ENCODE measurements at regions not wholly inside any gene's neighbourhood (a gene's known extent, or its start where the extent isn't known, plus 50 kb on each side); places are given as distances from the start of the nearest gene placed in this dataset.

- no peak for TF ChIP-seq CTCF (IDR thresholded peaks at IDR 0.05; ENCODE audit: low read depth, low read length)
- no peak for DNase-seq (ENCODE audit: low read depth in 2 of 2)
- no peak overlapping the region for H3K4me3 ChIP-seq (replicated peaks in 1 of 2; ENCODE audit: low read depth in 2 of 2, low read length in 2 of 2)
These were observed 985.3 kb upstream of the FAT3 start for GRCh38 chr11:91239359-91239758.

GRCh38 chr11:91231226-91231625 lies 993.4 kb upstream of the FAT3 start:
- no peak for TF ChIP-seq CTCF (IDR thresholded peaks at IDR 0.05; ENCODE audit: low read depth, low read length)
- H3K4me3 ChIP-seq (replicated peaks in 1 of 2; ENCODE audit: low read depth in 2 of 2, low read length in 2 of 2) = no peak overlapping the region
- peak in 1 of 2 donors; percentile 5 for DNase-seq (ENCODE audit: low read depth in 2 of 2)

GRCh38 chr11:91230647-91231046 lies 994.0 kb upstream of the FAT3 start:
- TF ChIP-seq CTCF (IDR thresholded peaks at IDR 0.05; ENCODE audit: low read depth, low read length) = no peak
- H3K4me3 ChIP-seq (replicated peaks in 1 of 2; ENCODE audit: low read depth in 2 of 2, low read length in 2 of 2) = no peak overlapping the region
- DNase-seq (ENCODE audit: low read depth in 2 of 2) = no peak

- no peak for DNase-seq (ENCODE audit: low read depth in 2 of 2)
- no peak for TF ChIP-seq CTCF (IDR thresholded peaks at IDR 0.05; ENCODE audit: low read depth, low read length)
These were observed 1000.0 kb upstream of the CHORDC1 start for GRCh38 chr11:91222830-91223229.

GRCh38 chr11:91220476-91221202 lies 997.8 kb upstream of the CHORDC1 start:
- H3K4me3 ChIP-seq (replicated peaks in 1 of 2; ENCODE audit: low read depth in 2 of 2, low read length in 2 of 2) = no peak overlapping the region
- no peak for TF ChIP-seq CTCF (IDR thresholded peaks at IDR 0.05; ENCODE audit: low read depth, low read length)
- DNase-seq (ENCODE audit: low read depth in 2 of 2) = peak; percentile 56 to 88

More at GRCh38 chr11:91222830-91223229, 1000.0 kb upstream of the CHORDC1 start:
- no peak overlapping the region for H3K4me3 ChIP-seq (replicated peaks in 1 of 2; ENCODE audit: low read depth in 2 of 2, low read length in 2 of 2)

GRCh38 chr11:91219535-91219934 lies 996.7 kb upstream of the CHORDC1 start:
- peak; percentile 47 to 57 for DNase-seq (ENCODE audit: low read depth in 2 of 2)
- TF ChIP-seq CTCF (IDR thresholded peaks at IDR 0.05; ENCODE audit: low read depth, low read length) = no peak
- no peak overlapping the region for H3K4me3 ChIP-seq (replicated peaks in 1 of 2; ENCODE audit: low read depth in 2 of 2, low read length in 2 of 2)

GRCh38 chr11:91209751-91210150 lies 986.9 kb upstream of the CHORDC1 start:
- no peak for TF ChIP-seq CTCF (IDR thresholded peaks at IDR 0.05; ENCODE audit: low read depth, low read length)
- H3K4me3 ChIP-seq (replicated peaks in 1 of 2; ENCODE audit: low read depth in 2 of 2, low read length in 2 of 2) = no peak overlapping the region
- peak in 1 of 2 donors; percentile 10 for DNase-seq (ENCODE audit: low read depth in 2 of 2)

Measured in cardiac fibroblast (primary cell).